HEK293 (cell line): ENCODE measurements at regions not wholly inside any gene's neighbourhood (a gene's known extent, or its start where the extent isn't known, plus 50 kb on each side); places are given as distances from the start of the nearest gene placed in this dataset.

Source experiments
- CTCF ChIP-seq: fragments of 450-650 bp; formaldehyde crosslinking; IDR thresholded peaks from 2 replicates; pipeline ENCODE4 v1.5.1; 2016; ENCODE audit warnings: missing biosample characterization, missing genetic modification characterization
- ZNF239 ChIP-seq: fragments of 450-650 bp; formaldehyde crosslinking; IDR thresholded peaks from 2 replicates; pipeline ENCODE4 v1.5.1; 2016; ENCODE audit warnings: missing biosample characterization, missing genetic modification characterization
- ZNF266 ChIP-seq: fragments of 450-650 bp; formaldehyde crosslinking; IDR thresholded peaks from 2 replicates; pipeline ENCODE4 v1.5.1; 2016; ENCODE audit warnings: missing biosample characterization, missing genetic modification characterization, low read depth
- ZNF423 ChIP-seq: fragments of 450-650 bp; formaldehyde crosslinking; IDR thresholded peaks from 2 replicates; pipeline ENCODE4 v1.5.1; 2016; ENCODE audit warnings: missing biosample characterization, missing genetic modification characterization
- ZNF510 ChIP-seq: fragments of 450-650 bp; formaldehyde crosslinking; IDR thresholded peaks from 2 replicates; pipeline ENCODE4 v1.5.1; 2018; ENCODE audit warnings: mild to moderate bottlenecking, missing genetic modification characterization, missing biosample characterization; ENCODE audit not compliant: insufficient replicate concordance
- ZNF629 ChIP-seq: fragments of 450-650 bp; formaldehyde crosslinking; IDR thresholded peaks from 2 replicates; pipeline ENCODE4 v1.5.1; 2017; ENCODE audit warnings: missing biosample characterization, missing genetic modification characterization
- TF ChIP-seq, protein P1 (sequence below): fragments of 450-650 bp; formaldehyde crosslinking; IDR thresholded peaks from 2 replicates; pipeline ENCODE4 v1.5.1; 2016; ENCODE audit warnings: missing biosample characterization, missing genetic modification characterization
- TF ChIP-seq, protein P2 (sequence below): fragments of 450-650 bp; formaldehyde crosslinking; IDR thresholded peaks from 2 replicates; pipeline ENCODE4 v1.5.1; 2016; ENCODE audit warnings: missing biosample characterization, missing genetic modification characterization

DNA sequence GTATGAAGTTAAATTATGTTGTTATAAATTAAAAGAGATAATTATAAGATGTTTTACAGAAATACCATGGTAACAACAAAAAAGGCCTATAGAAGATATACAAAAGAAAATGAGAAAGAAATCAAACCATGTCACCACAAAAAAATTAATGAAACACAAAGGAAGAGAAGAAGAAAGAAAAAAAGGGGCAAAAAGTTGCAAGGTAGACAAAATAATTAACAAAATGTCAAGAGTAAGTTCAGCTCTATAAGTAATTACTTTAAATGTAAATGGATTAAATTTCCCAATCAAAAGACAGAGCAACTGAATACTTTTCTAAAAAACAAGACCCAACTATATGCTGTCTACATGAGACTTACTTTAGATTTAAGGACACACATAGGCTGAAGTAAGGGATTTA, 378.4 kb upstream of the FSHR start:
- TF ChIP-seq ZNF510 (tag by site-specific recombination) = no peak
- TF ChIP-seq CTCF (tag by site-specific recombination) = no peak
- TF ChIP-seq, protein P1, sequence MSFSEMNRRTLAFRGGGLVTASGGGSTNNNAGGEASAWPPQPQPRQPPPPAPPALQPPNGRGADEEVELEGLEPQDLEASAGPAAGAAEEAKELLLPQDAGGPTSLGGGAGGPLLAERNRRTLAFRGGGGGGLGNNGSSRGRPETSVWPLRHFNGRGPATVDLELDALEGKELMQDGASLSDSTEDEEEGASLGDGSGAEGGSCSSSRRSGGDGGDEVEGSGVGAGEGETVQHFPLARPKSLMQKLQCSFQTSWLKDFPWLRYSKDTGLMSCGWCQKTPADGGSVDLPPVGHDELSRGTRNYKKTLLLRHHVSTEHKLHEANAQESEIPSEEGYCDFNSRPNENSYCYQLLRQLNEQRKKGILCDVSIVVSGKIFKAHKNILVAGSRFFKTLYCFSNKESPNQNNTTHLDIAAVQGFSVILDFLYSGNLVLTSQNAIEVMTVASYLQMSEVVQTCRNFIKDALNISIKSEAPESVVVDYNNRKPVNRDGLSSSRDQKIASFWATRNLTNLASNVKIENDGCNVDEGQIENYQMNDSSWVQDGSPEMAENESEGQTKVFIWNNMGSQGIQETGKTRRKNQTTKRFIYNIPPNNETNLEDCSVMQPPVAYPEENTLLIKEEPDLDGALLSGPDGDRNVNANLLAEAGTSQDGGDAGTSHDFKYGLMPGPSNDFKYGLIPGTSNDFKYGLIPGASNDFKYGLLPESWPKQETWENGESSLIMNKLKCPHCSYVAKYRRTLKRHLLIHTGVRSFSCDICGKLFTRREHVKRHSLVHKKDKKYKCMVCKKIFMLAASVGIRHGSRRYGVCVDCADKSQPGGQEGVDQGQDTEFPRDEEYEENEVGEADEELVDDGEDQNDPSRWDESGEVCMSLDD (tag by site-specific recombination) = no peak
- TF ChIP-seq ZNF266 = no peak
- no peak for TF ChIP-seq ZNF239 (tag by site-specific recombination)
- TF ChIP-seq ZNF629 (tag by site-specific recombination) = no peak
- TF ChIP-seq ZNF423 (tag by site-specific recombination) = no peak
- TF ChIP-seq, protein P2, sequence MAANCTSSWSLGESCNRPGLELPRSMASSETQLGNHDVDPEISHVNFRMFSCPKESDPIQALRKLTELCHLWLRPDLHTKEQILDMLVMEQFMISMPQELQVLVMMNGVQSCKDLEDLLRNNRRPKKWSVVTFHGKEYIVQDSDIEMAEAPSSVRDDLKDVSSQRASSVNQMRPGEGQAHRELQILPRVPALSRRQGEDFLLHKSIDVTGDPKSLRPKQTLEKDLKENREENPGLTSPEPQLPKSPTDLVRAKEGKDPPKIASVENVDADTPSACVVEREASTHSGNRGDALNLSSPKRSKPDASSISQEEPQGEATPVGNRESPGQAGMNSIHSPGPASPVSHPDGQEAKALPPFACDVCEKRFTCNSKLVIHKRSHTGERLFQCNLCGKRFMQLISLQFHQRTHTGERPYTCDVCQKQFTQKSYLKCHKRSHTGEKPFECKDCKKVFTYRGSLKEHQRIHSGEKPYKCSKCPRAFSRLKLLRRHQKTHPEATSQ (tag by site-specific recombination) = no peak
